ENCODE measurements at regions not wholly inside any gene's neighbourhood (a gene's known extent, or its start where the extent isn't known, plus 50 kb on each side); places are given as distances from the start of the nearest gene placed in this dataset.

GRCh38 chr6:19478992-19479391 is 358.2 kb upstream of the ID4 start:
- Mint-ChIP-seq H3K36me3 (no peaks in the 10 kb centered on the region), H3K4me3 (no peak overlapping the region), H3K4me1 (no peaks in the 10 kb centered on the region), H3K27me3 (no peaks in the 10 kb centered on the region), H3K27ac (no peak overlapping the region), H3K9me3 (peaks cover 9% of the 10 kb centered on the region)
- no peak for ATAC-seq

GRCh38 chr6:19479551-19479950 is 357.6 kb upstream of the ID4 start:
- peaks cover 9% of the 10 kb centered on the region for H3K9me3 Mint-ChIP-seq
- H3K27ac Mint-ChIP-seq = no peak overlapping the region
- no peaks in the 10 kb centered on the region for H3K27me3 Mint-ChIP-seq
- no peaks in the 10 kb centered on the region for H3K4me1 Mint-ChIP-seq
- no peaks in the 10 kb centered on the region for H3K36me3 Mint-ChIP-seq
- ATAC-seq = no peak
- H3K4me3 Mint-ChIP-seq = no peak overlapping the region

GRCh38 chr6:19492636-19493405 is 344.3 kb upstream of the ID4 start:
- Mint-ChIP-seq H3K4me3 (no peak overlapping the region), H3K27ac (no peak overlapping the region), H3K27me3 (no peaks in the 10 kb centered on the region), H3K9me3 (peaks cover 2% of the 10 kb centered on the region), H3K36me3 (no peaks in the 10 kb centered on the region), H3K4me1 (no peaks in the 10 kb centered on the region)
- ATAC-seq = no peak

GRCh38 chr6:19501737-19502245 is 335.4 kb upstream of the ID4 start:
- no peak overlapping the region for H3K4me3 Mint-ChIP-seq
- ATAC-seq = no peak
- H3K4me1 Mint-ChIP-seq = no peaks in the 10 kb centered on the region
- no peak overlapping the region for H3K27ac Mint-ChIP-seq
- H3K27me3 Mint-ChIP-seq = no peaks in the 10 kb centered on the region
- H3K36me3 Mint-ChIP-seq = no peaks in the 10 kb centered on the region
- peaks cover 30% of the 10 kb centered on the region for H3K9me3 Mint-ChIP-seq

GRCh38 chr6:19502301-19502700 is 334.9 kb upstream of the ID4 start:
- ATAC-seq = no peak
- Mint-ChIP-seq H3K36me3 (no peaks in the 10 kb centered on the region), H3K27me3 (no peaks in the 10 kb centered on the region)

GRCh38 chr6:19515939-19516338 is 321.2 kb upstream of the ID4 start:
- no peak for ATAC-seq
- Mint-ChIP-seq H3K27ac (no peak overlapping the region), H3K36me3 (no peaks in the 10 kb centered on the region), H3K4me3 (no peak overlapping the region), H3K9me3 (peaks cover 28% of the 10 kb centered on the region), H3K4me1 (no peaks in the 10 kb centered on the region), H3K27me3 (no peaks in the 10 kb centered on the region)

More at GRCh38 chr6:19502301-19502700, 334.9 kb upstream of the ID4 start:
- Mint-ChIP-seq H3K27ac (no peak overlapping the region), H3K4me1 (no peaks in the 10 kb centered on the region), H3K9me3 (peaks cover 30% of the 10 kb centered on the region), H3K4me3 (no peak overlapping the region)

- Mint-ChIP-seq H3K9me3 (peaks cover 15% of the 10 kb centered on the region), H3K27ac (no peak overlapping the region), H3K4me3 (no peak overlapping the region), H3K36me3 (no peaks in the 10 kb centered on the region), H3K4me1 (no peaks in the 10 kb centered on the region), H3K27me3 (no peaks in the 10 kb centered on the region)
- no peak for ATAC-seq
Observed at GRCh38 chr6:19519941-19520340, 317.2 kb upstream of the ID4 start.

GRCh38 chr6:19524366-19525186 is 312.6 kb upstream of the ID4 start:
- Mint-ChIP-seq H3K27ac (no peak overlapping the region), H3K36me3 (no peaks in the 10 kb centered on the region), H3K27me3 (no peaks in the 10 kb centered on the region), H3K4me3 (no peak overlapping the region), H3K9me3 (peaks cover 3% of the 10 kb centered on the region), H3K4me1 (no peaks in the 10 kb centered on the region)
- no peak for ATAC-seq

GRCh38 chr6:19525673-19526072 is 311.5 kb upstream of the ID4 start:
- no peak for ATAC-seq
- no peaks in the 10 kb centered on the region for H3K27me3 Mint-ChIP-seq
- H3K36me3 Mint-ChIP-seq = no peaks in the 10 kb centered on the region
- no peak overlapping the region for H3K27ac Mint-ChIP-seq
- no peaks in the 10 kb centered on the region for H3K4me1 Mint-ChIP-seq
- peaks cover 3% of the 10 kb centered on the region for H3K9me3 Mint-ChIP-seq
- no peak overlapping the region for H3K4me3 Mint-ChIP-seq

- ATAC-seq = no peak
- Mint-ChIP-seq H3K4me3 (no peak overlapping the region), H3K27me3 (no peaks in the 10 kb centered on the region), H3K4me1 (no peaks in the 10 kb centered on the region), H3K36me3 (no peaks in the 10 kb centered on the region), H3K27ac (no peak overlapping the region), H3K9me3 (peaks cover 7% of the 10 kb centered on the region)
Observed at GRCh38 chr6:19530188-19530587, 307.0 kb upstream of the ID4 start.

- H3K4me3 Mint-ChIP-seq = no peak overlapping the region
- H3K27me3 Mint-ChIP-seq = no peaks in the 10 kb centered on the region
- H3K9me3 Mint-ChIP-seq = peaks cover 18% of the 10 kb centered on the region
- no peaks in the 10 kb centered on the region for H3K4me1 Mint-ChIP-seq
- H3K36me3 Mint-ChIP-seq = no peaks in the 10 kb centered on the region
- no peak for ATAC-seq
- H3K27ac Mint-ChIP-seq = no peak overlapping the region
Observed at GRCh38 chr6:19535351-19535750, 301.8 kb upstream of the ID4 start.

GRCh38 chr6:19536838-19537237 is 300.3 kb upstream of the ID4 start:
- Mint-ChIP-seq H3K4me3 (no peak overlapping the region), H3K4me1 (no peaks in the 10 kb centered on the region), H3K27me3 (no peaks in the 10 kb centered on the region), H3K27ac (no peak overlapping the region), H3K36me3 (no peaks in the 10 kb centered on the region), H3K9me3 (peaks cover 17% of the 10 kb centered on the region)
- no peak for ATAC-seq

GRCh38 chr6:19538096-19538495 is 299.1 kb upstream of the ID4 start:
- Mint-ChIP-seq H3K27me3 (no peaks in the 10 kb centered on the region), H3K9me3 (peaks cover 17% of the 10 kb centered on the region), H3K36me3 (no peaks in the 10 kb centered on the region), H3K4me3 (no peak overlapping the region), H3K27ac (no peak overlapping the region), H3K4me1 (no peaks in the 10 kb centered on the region)
- ATAC-seq = no peak

- no peaks in the 10 kb centered on the region for H3K4me1 Mint-ChIP-seq
- ATAC-seq = no peak
- H3K4me3 Mint-ChIP-seq = no peak overlapping the region
- no peaks in the 10 kb centered on the region for H3K36me3 Mint-ChIP-seq
- no peaks in the 10 kb centered on the region for H3K9me3 Mint-ChIP-seq
- H3K27ac Mint-ChIP-seq = no peak overlapping the region
- no peaks in the 10 kb centered on the region for H3K27me3 Mint-ChIP-seq
Observed at GRCh38 chr6:19547507-19547906, 289.7 kb upstream of the ID4 start.

GRCh38 chr6:19549109-19549508 is 288.1 kb upstream of the ID4 start:
- no peak overlapping the region for H3K4me3 Mint-ChIP-seq
- no peaks in the 10 kb centered on the region for H3K27me3 Mint-ChIP-seq
- H3K4me1 Mint-ChIP-seq = no peaks in the 10 kb centered on the region
- no peak overlapping the region for H3K27ac Mint-ChIP-seq
- ATAC-seq = no peak
- H3K36me3 Mint-ChIP-seq = no peaks in the 10 kb centered on the region
- no peaks in the 10 kb centered on the region for H3K9me3 Mint-ChIP-seq

- no peaks in the 10 kb centered on the region for H3K4me1 Mint-ChIP-seq
- no peak for ATAC-seq
- H3K27me3 Mint-ChIP-seq = no peaks in the 10 kb centered on the region
- no peaks in the 10 kb centered on the region for H3K36me3 Mint-ChIP-seq
- no peaks in the 10 kb centered on the region for H3K9me3 Mint-ChIP-seq
- H3K4me3 Mint-ChIP-seq = no peak overlapping the region
- no peak overlapping the region for H3K27ac Mint-ChIP-seq
Observed at GRCh38 chr6:19550380-19550779, 286.8 kb upstream of the ID4 start.

All from stimulated activated memory B cell treated with anti-CD40 and anti-IgM and Interleukin-4, amounts not matched to agents 10 μg/mL and 1 μg/mL and 100 μg/mL, for 72 hours (primary cell).